Thoracic aorta (tissue), 2 donors: ENCODE measurements at regions not wholly inside any gene's neighbourhood (a gene's known extent, or its start where the extent isn't known, plus 50 kb on each side); places are given as distances from the start of the nearest gene placed in this dataset.
"Not testable (repeated sequence)": the region's sequence is repeated elsewhere in the genome, so short reads cannot be mapped to it uniquely, and the experiment has no call there.

Source experiments
- ATAC-seq: fragments of 150-250 bp; one replicate; pipeline ENCODE4 v1.8.0; 2017; ENCODE audit warnings: low read depth; ENCODE audit not compliant: insufficient number of reproducible peaks, low FRiP score
- DNase-seq: peaks from one replicate; pipeline ENCODE4 v3.0.0-alpha.2; 2020; ENCODE audit warnings: low spot score
- H3K27ac ChIP-seq, 2 donors: fragments of 200-600 bp; sonication (generic); 1 replicate in 1 of 2; 2 replicates in 1 of 2; pipeline ENCODE4 v1.5.1; 2016; ENCODE audit warnings: mild to moderate bottlenecking in 2 of 2, moderate library complexity in 2 of 2
- H3K27me3 ChIP-seq: fragments of 200-600 bp; sonication (generic); replicated peaks from 2 replicates; pipeline ENCODE4 v1.6.0; 2016; ENCODE audit warnings: mild to moderate bottlenecking; ENCODE audit not compliant: insufficient read depth
- H3K36me3 ChIP-seq: fragments of 200-600 bp; sonication (generic); one replicate; pipeline ENCODE4 v1.5.1; 2016
- H3K4me1 ChIP-seq, 2 donors: fragments of 200-600 bp; sonication (generic); 1 replicate in 1 of 2; 2 replicates in 1 of 2; pipeline versions ENCODE4 v1.5.1 to v1.6.0; 2016; ENCODE audit warnings: low read depth in 2 of 2, mild to moderate bottlenecking in 1 of 2; ENCODE audit not compliant: control insufficient read depth in 1 of 2
- H3K4me3 ChIP-seq: fragments of 200-600 bp; sonication (generic); 2 replicates; pipeline ENCODE4 v1.5.1; 2016; ENCODE audit warnings: mild to moderate bottlenecking
- H3K9me3 ChIP-seq: fragments of 200-600 bp; sonication (generic); 2 replicates; pipeline ENCODE4 v1.5.1; 2016
- TF ChIP-seq, protein P1 (sequence below): fragments of 200-600 bp; sonication (generic); IDR thresholded peaks from one replicate; pipeline ENCODE4 v1.5.1; 2019; ENCODE audit warnings: antibody characterized with exemption

DNA sequence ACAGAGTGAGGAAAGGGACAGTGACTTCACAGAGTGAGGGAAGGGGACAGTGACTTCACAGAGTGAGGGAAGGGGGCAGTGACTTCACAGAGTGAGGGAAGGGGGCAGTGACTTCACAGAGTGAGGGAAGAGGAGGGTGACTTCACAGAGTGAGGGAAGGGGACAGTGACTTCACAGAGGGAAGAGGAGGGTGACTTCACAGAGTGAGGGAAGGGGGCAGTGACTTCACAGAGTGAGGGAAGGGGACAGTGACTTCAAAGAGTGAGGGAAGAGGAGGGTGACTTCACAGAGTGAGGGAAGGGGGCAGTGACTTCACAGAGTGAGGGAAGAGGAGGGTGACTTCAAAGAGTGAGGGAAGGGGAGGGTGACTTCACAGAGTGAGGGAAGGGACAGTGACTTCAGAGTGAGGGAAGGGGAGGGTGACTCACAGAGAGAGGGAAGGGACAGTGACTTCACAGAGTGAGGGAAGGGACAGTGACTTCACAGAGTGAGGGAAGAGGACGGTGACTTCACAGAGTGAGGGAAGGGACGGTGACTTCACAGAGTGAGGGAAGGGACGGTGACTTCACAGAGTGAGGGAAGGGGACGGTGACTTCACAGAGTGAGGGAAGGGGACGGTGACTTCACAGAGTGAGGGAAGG lies 142.0 kb upstream of the PITRM1 start:
- H3K4me1 ChIP-seq, DNase-seq, H3K27ac ChIP-seq, H3K27me3 ChIP-seq, H3K4me3 ChIP-seq, ATAC-seq, H3K36me3 ChIP-seq, H3K9me3 ChIP-seq: not testable (repeated sequence)

DNA sequence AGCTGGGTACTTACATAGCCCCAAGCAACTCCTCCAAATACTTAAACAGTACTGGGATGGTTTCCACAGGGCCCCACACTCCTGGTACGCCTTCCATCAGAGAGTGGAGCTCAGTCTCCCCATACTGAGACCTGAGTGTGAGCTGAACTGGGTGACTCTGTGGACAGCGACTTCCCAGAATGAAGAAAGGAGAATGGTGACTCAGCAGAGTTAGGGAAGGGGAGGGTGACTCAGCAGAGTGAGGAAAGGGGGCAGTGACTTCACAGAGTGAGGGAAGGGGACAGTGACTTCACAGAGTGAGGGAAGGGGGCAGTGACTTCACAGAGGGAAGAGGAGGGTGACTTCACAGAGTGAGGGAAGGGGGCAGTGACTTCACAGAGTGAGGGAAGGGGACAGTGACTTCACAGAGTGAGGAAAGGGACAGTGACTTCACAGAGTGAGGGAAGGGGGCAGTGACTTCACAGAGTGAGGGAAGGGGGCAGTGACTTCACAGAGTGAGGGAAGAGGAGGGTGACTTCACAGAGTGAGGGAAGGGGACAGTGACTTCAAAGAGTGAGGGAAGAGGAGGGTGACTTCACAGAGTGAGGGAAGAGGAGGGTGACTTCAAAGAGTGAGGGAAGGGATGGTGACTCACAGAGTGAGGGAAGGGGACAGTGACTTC lies 141.3 kb upstream of the PITRM1 start:
- not testable (repeated sequence) for H3K4me3 ChIP-seq, H3K27ac ChIP-seq, H3K27me3 ChIP-seq, ATAC-seq, H3K36me3 ChIP-seq, H3K9me3 ChIP-seq, DNase-seq, H3K4me1 ChIP-seq

DNA sequence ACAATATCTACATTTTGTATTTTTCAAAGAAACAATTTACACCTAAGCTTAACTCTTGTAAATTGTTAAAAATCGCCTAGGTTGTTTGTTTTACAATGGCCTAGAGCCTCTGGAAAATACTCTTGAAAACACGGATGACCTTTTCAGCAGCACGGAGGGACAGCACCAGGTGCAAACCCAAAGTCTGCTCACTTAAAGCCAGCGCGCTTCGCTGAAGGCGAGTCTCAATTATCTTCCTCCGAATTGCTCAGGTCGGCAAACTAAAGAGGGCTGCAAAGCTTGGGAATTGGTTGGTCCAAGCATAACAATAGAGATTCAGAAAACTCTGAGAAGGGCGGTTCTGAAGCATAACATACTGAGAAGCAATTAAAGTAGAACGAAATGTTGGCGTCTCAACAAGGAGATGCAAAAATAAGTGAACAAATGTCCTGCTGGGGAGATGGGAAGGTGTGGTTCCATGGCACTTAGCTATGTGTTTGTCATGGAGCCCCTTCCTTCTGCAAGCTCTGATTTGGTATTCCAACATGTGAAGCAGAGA lies 139.9 kb upstream of the PITRM1 start:
- Histone ChIP-seq H3K4me1 (no peaks in the 10 kb centered on the region), H3K4me3 (no peak overlapping the region), H3K27ac (no peak overlapping the region), H3K36me3 (no peaks in the 10 kb centered on the region), H3K9me3 (no peaks in the 10 kb centered on the region), H3K27me3 (no peaks in the 10 kb centered on the region)
- DNase-seq (no peak), ATAC-seq (no peak)
- TF ChIP-seq, protein P1, sequence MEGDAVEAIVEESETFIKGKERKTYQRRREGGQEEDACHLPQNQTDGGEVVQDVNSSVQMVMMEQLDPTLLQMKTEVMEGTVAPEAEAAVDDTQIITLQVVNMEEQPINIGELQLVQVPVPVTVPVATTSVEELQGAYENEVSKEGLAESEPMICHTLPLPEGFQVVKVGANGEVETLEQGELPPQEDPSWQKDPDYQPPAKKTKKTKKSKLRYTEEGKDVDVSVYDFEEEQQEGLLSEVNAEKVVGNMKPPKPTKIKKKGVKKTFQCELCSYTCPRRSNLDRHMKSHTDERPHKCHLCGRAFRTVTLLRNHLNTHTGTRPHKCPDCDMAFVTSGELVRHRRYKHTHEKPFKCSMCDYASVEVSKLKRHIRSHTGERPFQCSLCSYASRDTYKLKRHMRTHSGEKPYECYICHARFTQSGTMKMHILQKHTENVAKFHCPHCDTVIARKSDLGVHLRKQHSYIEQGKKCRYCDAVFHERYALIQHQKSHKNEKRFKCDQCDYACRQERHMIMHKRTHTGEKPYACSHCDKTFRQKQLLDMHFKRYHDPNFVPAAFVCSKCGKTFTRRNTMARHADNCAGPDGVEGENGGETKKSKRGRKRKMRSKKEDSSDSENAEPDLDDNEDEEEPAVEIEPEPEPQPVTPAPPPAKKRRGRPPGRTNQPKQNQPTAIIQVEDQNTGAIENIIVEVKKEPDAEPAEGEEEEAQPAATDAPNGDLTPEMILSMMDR = no peak

DNA sequence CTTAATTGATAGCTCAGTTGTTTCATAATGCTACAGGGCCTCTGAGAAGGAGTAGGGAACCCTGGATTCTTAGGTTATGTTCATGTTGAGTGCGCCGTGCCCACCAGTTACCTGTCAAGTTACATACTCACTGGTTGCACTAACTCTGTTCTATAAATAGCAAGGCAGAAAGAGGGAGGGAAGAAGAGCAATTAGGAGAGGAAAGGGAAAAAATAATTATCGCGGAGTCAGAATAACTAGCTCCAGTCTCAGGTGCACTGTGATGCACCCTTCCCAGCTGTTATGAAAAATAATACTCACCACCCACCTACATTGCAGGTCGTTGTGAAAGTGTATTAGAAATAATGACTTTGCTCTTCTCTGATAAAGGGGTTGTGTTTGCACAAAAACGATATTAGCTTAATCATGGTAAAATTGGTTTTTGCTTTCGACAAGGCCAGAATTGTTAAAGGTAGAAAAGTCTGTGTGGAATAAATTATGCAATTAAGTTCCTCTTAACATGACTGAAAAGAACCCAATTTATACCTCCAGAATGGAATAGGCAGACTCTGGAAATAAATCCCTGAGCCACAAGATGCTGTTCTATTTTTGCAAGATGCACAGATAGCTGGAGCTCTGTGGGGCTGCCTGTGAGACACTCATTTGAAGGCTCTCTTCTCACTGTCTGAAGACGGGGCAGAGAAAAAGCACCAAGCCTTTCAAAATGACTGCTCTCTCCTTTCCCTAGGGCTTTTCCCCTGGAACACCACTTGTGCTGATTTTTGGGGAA lies 137.6 kb upstream of the PITRM1 start:
- no peaks in the 10 kb centered on the region for H3K4me1 ChIP-seq
- DNase-seq (no peak), ATAC-seq (no peak)
- H3K36me3 ChIP-seq = no peaks in the 10 kb centered on the region
- no peaks in the 10 kb centered on the region for H3K27me3 ChIP-seq
- TF ChIP-seq, protein P1 = no peak
- H3K27ac ChIP-seq = no peak overlapping the region
- H3K9me3 ChIP-seq = no peaks in the 10 kb centered on the region
- H3K4me3 ChIP-seq = no peak overlapping the region

DNA sequence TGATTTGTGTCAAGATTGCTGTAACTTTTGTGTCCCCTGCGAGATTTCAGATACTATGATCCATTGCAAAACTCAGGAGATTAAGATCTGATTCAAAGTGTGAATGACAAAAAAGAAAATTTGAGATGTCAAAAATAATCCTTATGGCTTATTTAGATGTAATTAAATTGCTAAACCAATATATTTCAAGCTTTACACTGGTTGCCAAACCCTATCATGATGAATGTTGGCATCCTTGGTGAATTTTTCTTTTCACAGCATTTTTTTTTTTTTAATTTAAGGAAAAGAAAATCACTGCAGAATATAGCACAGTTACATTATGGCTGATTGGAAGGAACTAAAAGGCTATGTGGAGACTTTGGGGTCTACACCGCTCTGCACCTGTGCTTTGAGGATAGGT lies 133.5 kb upstream of the PITRM1 start:
- no peak for DNase-seq

More for the DNA sequence above, 133.5 kb upstream of the PITRM1 start:
- Histone ChIP-seq H3K27ac (no peak overlapping the region), H3K4me3 (no peak overlapping the region), H3K36me3 (no peaks in the 10 kb centered on the region), H3K4me1 (no peaks in the 10 kb centered on the region), H3K9me3 (no peaks in the 10 kb centered on the region), H3K27me3 (no peaks in the 10 kb centered on the region)
- ATAC-seq = no peak
- TF ChIP-seq, protein P1 = no peak
